Lower leg skin (tissue), 3 donors: ENCODE measurements at regions not wholly inside any gene's neighbourhood (a gene's known extent, or its start where the extent isn't known, plus 50 kb on each side); places are given as distances from the start of the nearest gene placed in this dataset.

Source experiments
- CTCF ChIP-seq, 3 donors: fragments of 450-650 bp; IDR thresholded peaks; one replicate each; pipeline ENCODE4 v1.5.1; 2016; ENCODE audit warnings: antibody characterized with exemption in 3 of 3, mild to moderate bottlenecking in 3 of 3, moderate library complexity in 2 of 3
- POLR2A ChIP-seq, 2 donors: fragments of 450-650 bp; IDR thresholded peaks; one replicate each; pipeline ENCODE4 v1.6.1; 2016 to 2017; ENCODE audit warnings: antibody characterized with exemption in 2 of 2, mild to moderate bottlenecking in 1 of 2, moderate library complexity in 1 of 2

- TF ChIP-seq POLR2A (IDR thresholded peaks at IDR 0.05) (no peak), CTCF (IDR thresholded peaks at IDR 0.05) (no peak)
These were observed 330.4 kb upstream of the SMIM21 start for GRCh38 chr18:75757951-75758350.
